MM.1S (cell line): ENCODE measurements at regions not wholly inside any gene's neighbourhood (a gene's known extent, or its start where the extent isn't known, plus 50 kb on each side); places are given as distances from the start of the nearest gene placed in this dataset.

Experiments used
- DNase-seq: peaks from one replicate; pipeline ENCODE4 v3.0.0-alpha.2; 2015
- H2AFZ ChIP-seq: fragments of 300-600 bp; sonication (generic); 2 replicates; pipeline ENCODE4 v1.6.0; 2016; ENCODE audit warnings: antibody characterized with exemption, low read length
- H3F3A ChIP-seq: fragments of 300-600 bp; sonication (generic); 2 replicates; pipeline ENCODE4 v1.6.1; 2016; ENCODE audit warnings: mild to moderate bottlenecking, antibody characterized with exemption, low read length, moderate library complexity, mixed read lengths; ENCODE audit not compliant: insufficient read depth
- H3K27ac ChIP-seq: fragments of 300-600 bp; sonication (generic); 2 replicates; pipeline ENCODE4 v1.5.1; 2016; ENCODE audit warnings: mild to moderate bottlenecking, low read length
- H3K27me3 ChIP-seq: fragments of 300-600 bp; sonication (generic); replicated peaks from 2 replicates; pipeline ENCODE4 v1.6.0; 2016; ENCODE audit warnings: low read length; ENCODE audit not compliant: insufficient read depth
- H3K36me3 ChIP-seq: fragments of 300-600 bp; sonication (generic); replicated peaks from 2 replicates; pipeline ENCODE4 v1.6.1; 2016; ENCODE audit warnings: mild to moderate bottlenecking, low read length, mixed read lengths; ENCODE audit not compliant: insufficient read depth
- H3K4me1 ChIP-seq: fragments of 300-600 bp; sonication (generic); 2 replicates; pipeline ENCODE4 v1.6.1; 2016; ENCODE audit warnings: low read length, mixed read lengths
- H3K4me2 ChIP-seq: fragments of 300-600 bp; sonication (generic); 2 replicates; pipeline ENCODE4 v1.6.0; 2016; ENCODE audit warnings: low read depth, low read length
- H3K4me3 ChIP-seq: fragments of 300-600 bp; sonication (generic); 2 replicates; pipeline ENCODE4 v1.5.1; 2016; ENCODE audit warnings: low read length, mixed read lengths
- H3K79me2 ChIP-seq: fragments of 300-600 bp; sonication (generic); 2 replicates; pipeline ENCODE4 v1.6.1; 2016; ENCODE audit warnings: mixed run types, low read length, mixed read lengths
- H3K9ac ChIP-seq: fragments of 300-600 bp; sonication (generic); 2 replicates; pipeline ENCODE4 v1.6.1; 2016; ENCODE audit warnings: low read length, mixed read lengths
- H3K9me2 ChIP-seq: fragments of 300-600 bp; sonication (generic); replicated peaks from 2 replicates; pipeline ENCODE4 v1.6.1; 2016; ENCODE audit warnings: mild to moderate bottlenecking, low read length, mixed read lengths; ENCODE audit not compliant: insufficient read depth
- H3K9me3 ChIP-seq: fragments of 300-600 bp; sonication (generic); replicated peaks from 2 replicates; pipeline ENCODE4 v1.6.1; 2016; ENCODE audit warnings: mild to moderate bottlenecking, low read length, mixed read lengths; ENCODE audit not compliant: insufficient read depth
- H4K20me1 ChIP-seq: fragments of 300-600 bp; sonication (generic); 2 replicates; pipeline ENCODE4 v1.6.1; 2016; ENCODE audit warnings: mild to moderate bottlenecking, low read length, moderate library complexity, mixed read lengths; ENCODE audit not compliant: insufficient read depth
- CTCF ChIP-seq: fragments of 300-600 bp; sonication (generic); IDR thresholded peaks from 2 replicates; pipeline ENCODE4 v1.5.1; 2016; ENCODE audit warnings: antibody characterized with exemption, low read length, mixed read lengths
- EZH2 ChIP-seq: fragments of 300-600 bp; sonication (generic); optimal IDR thresholded peaks from 2 replicates; pipeline ENCODE3; 2017; ENCODE audit warnings: low read depth, mild to moderate bottlenecking, antibody characterized with exemption, low read length, mixed read lengths
- EZH2phosphoT487 ChIP-seq: fragments of 300-600 bp; sonication (generic); IDR thresholded peaks from 2 replicates; pipeline ENCODE4 v1.6.1; 2018; ENCODE audit warnings: antibody characterized with exemption, low read length

- Histone ChIP-seq H4K20me1 (no peaks in the 10 kb centered on the region), H3K27ac (no peak overlapping the region), H3K79me2 (no peaks in the 10 kb centered on the region), H3F3A (peaks cover 12% of the 10 kb centered on the region), H3K9ac (no peak overlapping the region), H3K36me3 (no peaks in the 10 kb centered on the region), H2AFZ (no peak overlapping the region), H3K27me3 (no peaks in the 10 kb centered on the region), H3K9me3 (no peaks in the 10 kb centered on the region), H3K9me2 (no peaks in the 10 kb centered on the region), H3K4me3 (no peak overlapping the region), H3K4me2 (no peak overlapping the region), H3K4me1 (peaks cover 19% of the 10 kb centered on the region)
- DNase-seq: no peak
- TF ChIP-seq EZH2 (no peak), EZH2phosphoT487 (no peak), CTCF (no peak)
Observed at GRCh38 chr3:18840535-18841137, 307.7 kb upstream of the KCNH8 start.

- Histone ChIP-seq H3K36me3 (no peaks in the 10 kb centered on the region), H3K79me2 (no peaks in the 10 kb centered on the region), H3K4me1 (peaks cover 11% of the 10 kb centered on the region), H3K27ac (no peak overlapping the region), H3K9ac (no peak overlapping the region), H2AFZ (no peak overlapping the region), H3K9me2 (no peaks in the 10 kb centered on the region), H3K27me3 (no peaks in the 10 kb centered on the region), H3F3A (no peaks in the 10 kb centered on the region; the same call in 1 of the 2 replicates), H3K9me3 (no peaks in the 10 kb centered on the region), H3K4me3 (no peak overlapping the region), H3K4me2 (no peak overlapping the region), H4K20me1 (no peaks in the 10 kb centered on the region)
- no peak for DNase-seq
- TF ChIP-seq CTCF: no peak
- no peak for TF ChIP-seq EZH2
- TF ChIP-seq EZH2phosphoT487: no peak
Observed at GRCh38 chr3:18838758-18839157, 309.6 kb upstream of the KCNH8 start.

GRCh38 chr3:18837137-18837755 lies 311.1 kb upstream of the KCNH8 start:
- no peaks in the 10 kb centered on the region for H3K9me2 ChIP-seq
- H3K9ac ChIP-seq: no peak overlapping the region
- H3K79me2 ChIP-seq: no peaks in the 10 kb centered on the region
- H3K9me3 ChIP-seq: no peaks in the 10 kb centered on the region
- no peak for DNase-seq
- H3F3A ChIP-seq: no peaks in the 10 kb centered on the region
- H3K4me1 ChIP-seq: no peaks in the 10 kb centered on the region
- no peaks in the 10 kb centered on the region for H4K20me1 ChIP-seq
- no peaks in the 10 kb centered on the region for H3K36me3 ChIP-seq
- no peak overlapping the region for H2AFZ ChIP-seq
- TF ChIP-seq EZH2phosphoT487: no peak
- TF ChIP-seq EZH2: no peak
- TF ChIP-seq CTCF: no peak
- H3K4me3 ChIP-seq: no peak overlapping the region
- H3K4me2 ChIP-seq: no peak overlapping the region
- no peak overlapping the region for H3K27ac ChIP-seq
- H3K27me3 ChIP-seq: no peaks in the 10 kb centered on the region
